LNCaP clone FGC (cell line): ENCODE measurements at regions not wholly inside any gene's neighbourhood (a gene's known extent, or its start where the extent isn't known, plus 50 kb on each side); places are given as distances from the start of the nearest gene placed in this dataset.
"Not testable (repeated sequence)": the region's sequence is repeated elsewhere in the genome, so short reads cannot be mapped to it uniquely, and the experiment has no call there.

Experiments
- DNase-seq: peaks from one replicate; pipeline ENCODE4 v3.0.0-alpha.2; 2011; ENCODE audit warnings: low read depth
- H3K4me3 ChIP-seq: 2 replicates; pipeline ENCODE4 v1.5.1; 2011; ENCODE audit warnings: mild to moderate bottlenecking, low read depth, low read length, control low read depth
- CTCF ChIP-seq: IDR thresholded peaks from 2 replicates; pipeline ENCODE4 v1.5.1; 2012; ENCODE audit warnings: mild to moderate bottlenecking; ENCODE audit not compliant: control insufficient read depth, insufficient read depth; ENCODE audit errors: extremely low read depth

GRCh38 chr12:124699909-124700308 is 132.5 kb upstream of the NCOR2 start:
- DNase-seq, result no peak
- no peak overlapping the region for H3K4me3 ChIP-seq
- no peak for TF ChIP-seq CTCF

- DNase-seq, result no peak
- no peak overlapping the region for H3K4me3 ChIP-seq
- TF ChIP-seq CTCF, result no peak
These were observed 131.5 kb upstream of the NCOR2 start for GRCh38 chr12:124698998-124699305.

- H3K4me3 ChIP-seq, result no peak overlapping the region
- DNase-seq, result no peak
- no peak for TF ChIP-seq CTCF
These were observed 131.0 kb upstream of the NCOR2 start for GRCh38 chr12:124698211-124698997.

DNA sequence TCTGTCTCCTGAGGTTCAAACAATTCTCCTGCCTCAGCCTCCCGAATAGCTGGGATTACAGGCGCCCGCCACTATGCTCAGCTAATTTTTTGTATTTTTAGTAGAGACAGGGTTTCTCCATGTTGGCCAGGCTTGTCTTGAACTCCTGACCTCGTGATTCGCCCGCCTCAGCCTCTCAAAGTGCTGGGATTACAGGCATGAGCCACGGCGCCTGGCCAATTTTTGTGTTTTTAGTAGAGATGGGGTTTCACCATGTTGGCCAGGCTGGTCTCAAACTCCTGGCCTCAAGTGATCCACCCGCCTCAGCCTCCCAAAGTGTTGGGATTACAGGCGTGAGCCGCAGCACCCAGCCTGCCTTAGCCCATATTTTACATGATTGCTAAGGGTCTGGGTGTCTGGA is 130.3 kb upstream of the NCOR2 start:
- DNase-seq, H3K4me3 ChIP-seq: not testable (repeated sequence)

DNA sequence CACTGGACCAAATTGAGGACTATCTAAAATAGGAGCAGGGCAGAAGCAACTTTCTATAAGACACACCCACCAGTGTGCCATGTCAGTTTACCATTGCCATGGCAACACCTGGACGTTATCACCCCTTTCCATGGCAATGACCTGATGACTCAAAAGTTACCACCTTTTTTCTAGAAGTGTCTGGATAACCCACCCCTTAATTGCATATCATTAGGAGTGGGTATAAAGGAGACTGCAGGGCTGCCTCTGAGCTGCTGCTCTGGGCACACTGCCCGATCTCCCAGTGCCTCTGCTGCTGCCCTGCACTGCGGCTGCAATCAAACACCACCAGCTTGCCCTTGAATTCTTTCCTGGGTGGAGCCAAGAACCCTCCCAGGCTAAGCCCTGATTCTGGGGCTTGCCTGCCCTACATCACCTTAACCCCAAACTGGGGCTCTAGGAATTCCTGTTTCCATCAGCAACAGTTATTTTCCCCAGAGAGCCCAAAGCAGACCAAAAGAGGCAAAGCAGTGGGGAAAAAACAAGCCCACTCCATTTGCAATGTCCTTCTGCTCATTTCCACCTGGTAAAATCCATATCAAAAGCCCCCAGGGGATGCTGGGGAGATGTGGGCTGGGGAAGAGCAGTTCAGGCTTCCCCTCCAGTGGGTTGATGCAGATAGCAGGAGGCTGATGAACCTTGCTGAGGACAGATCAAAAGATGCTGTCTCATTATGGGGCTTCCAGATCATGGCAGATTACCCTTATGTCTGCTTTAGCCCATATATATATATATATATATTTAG is 129.5 kb upstream of the NCOR2 start:
- H3K4me3 ChIP-seq, result no peak overlapping the region
- no peak for DNase-seq
- TF ChIP-seq CTCF, result no peak

DNA sequence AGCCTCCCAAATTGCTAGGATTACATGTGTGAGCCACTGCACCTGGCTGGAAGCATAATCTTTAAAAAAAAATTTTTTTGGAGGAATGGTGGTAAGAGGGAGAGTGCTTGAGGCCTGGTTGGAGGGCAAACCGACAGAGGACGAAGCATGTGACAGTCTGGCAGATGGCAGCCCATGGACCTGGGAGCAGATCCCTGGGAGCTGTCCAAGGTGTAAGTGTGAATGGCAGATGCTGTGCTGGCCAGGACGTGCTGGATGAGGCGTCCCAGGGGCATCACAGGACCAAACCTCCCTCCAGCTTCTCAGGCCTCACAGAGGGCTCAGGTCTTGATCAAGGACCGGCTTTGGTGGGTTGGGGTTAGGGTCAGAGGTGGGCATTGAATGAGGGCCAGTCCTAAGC is 128.4 kb upstream of the NCOR2 start:
- TF ChIP-seq CTCF, result no peak
- no peak overlapping the region for H3K4me3 ChIP-seq

DNA sequence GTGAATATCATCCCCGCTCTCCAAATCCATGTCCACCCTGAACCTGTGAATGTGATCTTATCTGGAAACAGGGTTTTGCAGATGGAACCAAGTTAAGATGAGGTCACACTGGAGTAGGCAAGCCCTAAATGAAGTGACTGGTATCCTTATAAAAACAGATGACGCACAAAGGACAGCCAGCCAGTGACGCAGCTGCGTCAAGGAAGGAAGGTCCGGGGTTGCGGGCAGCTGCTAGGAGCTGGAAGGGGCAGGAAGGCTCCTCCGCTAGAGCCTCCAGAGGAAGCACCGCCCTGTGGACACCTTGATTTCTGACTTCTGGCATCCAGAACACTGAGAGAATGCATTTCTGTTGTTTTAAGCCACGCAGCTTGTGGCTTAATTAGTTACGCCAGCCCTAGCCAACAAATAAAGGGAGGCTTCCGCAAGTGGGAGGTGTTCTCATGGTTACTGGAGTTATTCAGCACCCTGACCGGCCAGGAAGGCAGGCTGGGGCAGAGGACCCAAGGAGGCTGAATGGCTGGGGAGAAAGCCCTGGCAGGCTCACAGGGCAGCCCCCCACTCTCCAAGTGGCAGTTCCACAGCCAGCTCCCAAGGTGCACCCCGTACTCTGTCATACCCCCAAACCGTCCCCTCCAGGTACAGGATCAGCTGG is 127.6 kb upstream of the NCOR2 start:
- no peak overlapping the region for H3K4me3 ChIP-seq
- no peak for TF ChIP-seq CTCF
- no peak for DNase-seq

More for the DNA sequence above, 128.4 kb upstream of the NCOR2 start:
- DNase-seq, result no peak
